ENCODE measurements at regions not wholly inside any gene's neighbourhood (a gene's known extent, or its start where the extent isn't known, plus 50 kb on each side); places are given as distances from the start of the nearest gene placed in this dataset.
A peak's percentile ranks its signal among the peaks of the same experiment; 100 is the strongest.
"Not testable (repeated sequence)": the region's sequence is repeated elsewhere in the genome, so short reads cannot be mapped to it uniquely, and the experiment has no call there.

- intact Hi-C loops (cut with micrococcal nuclease): no loop called here
- Mint-ChIP-seq H3K27me3 (no peaks in the 10 kb centered on the region), H3K9me3 (no peaks in the 10 kb centered on the region), H3K4me1 (no peaks in the 10 kb centered on the region), H3K4me3 (no peak overlapping the region), H3K36me3 (no peaks in the 10 kb centered on the region), H3K27ac (no peak overlapping the region)
- no peak overlapping the region for H3K27ac ChIP-seq (ENCODE audit: low read depth, low read length)
- CTCF ChIA-PET: no interaction called here
- ATAC-seq (no peak), DNase-seq (no peak)
- H3K27me3 ChIP-seq (ENCODE audit: control insufficient read depth in 2 of 2, insufficient read depth in 2 of 2, low read length in 2 of 2): no peaks in the 10 kb centered on the region
- H3K4me1 ChIP-seq (ENCODE audit: control insufficient read depth in 2 of 2, insufficient read depth in 2 of 2, low read length in 2 of 2): no peaks in the 10 kb centered on the region
- POLR2A ChIA-PET: no interaction called here
- no peak overlapping the region for H3K4me3 ChIP-seq (ENCODE audit: low read length)
- H3K9me3 ChIP-seq (ENCODE audit: control insufficient read depth in 2 of 3, low read length in 3 of 3): no peaks in the 10 kb centered on the region
- H3K36me3 ChIP-seq (ENCODE audit: control insufficient read depth in 2 of 3, insufficient read depth in 3 of 3, low read length in 3 of 3): no peaks in the 10 kb centered on the region
Measured at GRCh38 chr5:60482301-60482700, 217.7 kb downstream of the DEPDC1B start.

GRCh38 chr5:60479542-60479941, 220.4 kb downstream of the DEPDC1B start:
- H3K27me3 Mint-ChIP-seq: peaks cover 0 to 12% (median 5%) of the 10 kb centered on the region in 5 donors
- Histone ChIP-seq H3K27ac (ENCODE audit: low read depth, low read length) (no peak overlapping the region), H3K27me3 (ENCODE audit: control insufficient read depth in 2 of 2, insufficient read depth in 2 of 2, low read length in 2 of 2) (no peaks in the 10 kb centered on the region), H3K9me3 (ENCODE audit: control insufficient read depth in 2 of 3, low read length in 3 of 3) (no peaks in the 10 kb centered on the region), H3K4me3 (ENCODE audit: low read length) (no peak overlapping the region), H3K36me3 (ENCODE audit: control insufficient read depth in 2 of 3, insufficient read depth in 3 of 3, low read length in 3 of 3) (no peaks in the 10 kb centered on the region), H3K4me1 (ENCODE audit: control insufficient read depth in 2 of 2, insufficient read depth in 2 of 2, low read length in 2 of 2) (no peaks in the 10 kb centered on the region)
- POLR2A ChIA-PET: no interaction called here
- no peaks in the 10 kb centered on the region for H3K4me1 Mint-ChIP-seq
- peaks cover 0 to 13% (median 0%) of the 10 kb centered on the region in 11 donors for H3K9me3 Mint-ChIP-seq
- intact Hi-C loops (cut with micrococcal nuclease): no loop called here
- H3K36me3 Mint-ChIP-seq: peaks cover 0 to 5% (median 0%) of the 10 kb centered on the region in 5 donors
- ATAC-seq (no peak), DNase-seq (no peak)
- H3K4me3 Mint-ChIP-seq: no peak overlapping the region
- CTCF ChIA-PET: no interaction called here
- H3K27ac Mint-ChIP-seq: no peak overlapping the region

- Histone ChIP-seq H3K9me3 (ENCODE audit: control insufficient read depth in 2 of 3, low read length in 3 of 3) (no peaks in the 10 kb centered on the region), H3K27me3 (ENCODE audit: control insufficient read depth in 2 of 2, insufficient read depth in 2 of 2, low read length in 2 of 2) (no peaks in the 10 kb centered on the region), H3K27ac (ENCODE audit: low read depth, low read length) (no peak overlapping the region), H3K36me3 (ENCODE audit: control insufficient read depth in 2 of 3, insufficient read depth in 3 of 3, low read length in 3 of 3) (no peaks in the 10 kb centered on the region), H3K4me3 (ENCODE audit: low read length) (no peak overlapping the region), H3K4me1 (ENCODE audit: control insufficient read depth in 2 of 2, insufficient read depth in 2 of 2, low read length in 2 of 2) (no peaks in the 10 kb centered on the region)
- ChIA-PET CTCF (no interaction called here), POLR2A (no interaction called here)
- no peak for ATAC-seq
- peaks cover 0 to under 1% (median 0%) of the 10 kb centered on the region in 7 donors for H3K4me1 Mint-ChIP-seq
- DNase-seq: no peak
- peaks cover 0 to 15% (median 0%) of the 10 kb centered on the region in 11 donors for H3K9me3 Mint-ChIP-seq
- H3K27me3 Mint-ChIP-seq: peaks cover 0 to 12% (median 5%) of the 10 kb centered on the region in 5 donors
- H3K4me3 Mint-ChIP-seq: no peak overlapping the region
- intact Hi-C loops (cut with micrococcal nuclease): no loop called here
- peaks cover 0 to 5% (median 0%) of the 10 kb centered on the region in 5 donors for H3K36me3 Mint-ChIP-seq
- H3K27ac Mint-ChIP-seq: no peak overlapping the region
Measured at GRCh38 chr5:60477849-60478248, 222.1 kb downstream of the DEPDC1B start.

- Histone ChIP-seq H3K27ac (ENCODE audit: low read depth, low read length) (no peak overlapping the region), H3K4me3 (ENCODE audit: low read length) (no peak overlapping the region), H3K9me3 (ENCODE audit: control insufficient read depth in 2 of 3, low read length in 3 of 3) (no peaks in the 10 kb centered on the region), H3K4me1 (ENCODE audit: control insufficient read depth in 2 of 2, insufficient read depth in 2 of 2, low read length in 2 of 2) (no peaks in the 10 kb centered on the region), H3K36me3 (ENCODE audit: control insufficient read depth in 2 of 3, insufficient read depth in 3 of 3, low read length in 3 of 3) (no peaks in the 10 kb centered on the region), H3K27me3 (ENCODE audit: control insufficient read depth in 2 of 2, insufficient read depth in 2 of 2, low read length in 2 of 2) (no peaks in the 10 kb centered on the region)
- ATAC-seq (no peak), DNase-seq (no peak)
- Mint-ChIP-seq H3K9me3 (peaks cover 0 to 20% (median 6%) of the 10 kb centered on the region in 11 donors), H3K27me3 (peaks cover 0 to 20% (median 12%) of the 10 kb centered on the region in 5 donors), H3K4me1 (peaks cover 0 to 3% (median 0%) of the 10 kb centered on the region in 7 donors), H3K36me3 (peaks cover 0 to 5% (median 0%) of the 10 kb centered on the region in 5 donors), H3K4me3 (no peak overlapping the region), H3K27ac (no peak overlapping the region)
- ChIA-PET CTCF (no interaction called here), POLR2A (no interaction called here)
- intact Hi-C loops (cut with micrococcal nuclease): no loop called here
Measured at GRCh38 chr5:60473654-60474053, 226.3 kb downstream of the DEPDC1B start.

- H3K36me3 ChIP-seq (ENCODE audit: control insufficient read depth in 2 of 3, insufficient read depth in 3 of 3, low read length in 3 of 3); H3K4me3 Mint-ChIP-seq; ATAC-seq; H3K27ac Mint-ChIP-seq; intact Hi-C loops (cut with micrococcal nuclease); DNase-seq; H3K9me3 ChIP-seq (ENCODE audit: control insufficient read depth in 2 of 3, low read length in 3 of 3); H3K4me1 Mint-ChIP-seq; POLR2A ChIA-PET; H3K36me3 Mint-ChIP-seq; CTCF ChIA-PET; H3K27ac ChIP-seq (ENCODE audit: low read depth, low read length); H3K4me1 ChIP-seq (ENCODE audit: control insufficient read depth in 2 of 2, insufficient read depth in 2 of 2, low read length in 2 of 2); H3K27me3 ChIP-seq (ENCODE audit: control insufficient read depth in 2 of 2, insufficient read depth in 2 of 2, low read length in 2 of 2); H3K4me3 ChIP-seq (ENCODE audit: low read length): not testable (repeated sequence)
- Mint-ChIP-seq H3K9me3 (peaks cover 0 to 20% (median 7%) of the 10 kb centered on the region in 11 donors), H3K27me3 (peaks cover 0 to 24% (median 14%) of the 10 kb centered on the region in 5 donors)
Measured at GRCh38 chr5:60473027-60473426, 226.9 kb downstream of the DEPDC1B start.

GRCh38 chr5:60470881-60471280, 229.1 kb downstream of the DEPDC1B start:
- no peak for DNase-seq
- no peak for ATAC-seq
- Mint-ChIP-seq H3K4me3 (no peak overlapping the region), H3K27me3 (peaks cover 0 to 16% (median 8%) of the 10 kb centered on the region in 5 donors), H3K4me1 (peaks cover 0 to 3% (median 0%) of the 10 kb centered on the region in 7 donors), H3K36me3 (no peaks in the 10 kb centered on the region), H3K27ac (no peak overlapping the region), H3K9me3 (peaks cover 0 to 15% (median 8%) of the 10 kb centered on the region in 11 donors)
- no peaks in the 10 kb centered on the region for H3K4me1 ChIP-seq (ENCODE audit: control insufficient read depth in 2 of 2, insufficient read depth in 2 of 2, low read length in 2 of 2)
- no peaks in the 10 kb centered on the region for H3K9me3 ChIP-seq (ENCODE audit: control insufficient read depth in 2 of 3, low read length in 3 of 3)
- no peaks in the 10 kb centered on the region for H3K36me3 ChIP-seq (ENCODE audit: control insufficient read depth in 2 of 3, insufficient read depth in 3 of 3, low read length in 3 of 3)
- no peak overlapping the region for H3K4me3 ChIP-seq (ENCODE audit: low read length)
- intact Hi-C loops (cut with micrococcal nuclease): no loop called here
- ChIA-PET POLR2A (no interaction called here), CTCF (no interaction called here)
- no peaks in the 10 kb centered on the region for H3K27me3 ChIP-seq (ENCODE audit: control insufficient read depth in 2 of 2, insufficient read depth in 2 of 2, low read length in 2 of 2)
- no peak overlapping the region for H3K27ac ChIP-seq (ENCODE audit: low read depth, low read length)

GRCh38 chr5:60469286-60469685, 230.7 kb downstream of the DEPDC1B start:
- Histone ChIP-seq H3K4me3 (ENCODE audit: low read length) (no peak overlapping the region), H3K36me3 (ENCODE audit: control insufficient read depth in 2 of 3, insufficient read depth in 3 of 3, low read length in 3 of 3) (no peaks in the 10 kb centered on the region), H3K4me1 (ENCODE audit: control insufficient read depth in 2 of 2, insufficient read depth in 2 of 2, low read length in 2 of 2) (no peaks in the 10 kb centered on the region), H3K27me3 (ENCODE audit: control insufficient read depth in 2 of 2, insufficient read depth in 2 of 2, low read length in 2 of 2) (no peaks in the 10 kb centered on the region), H3K9me3 (ENCODE audit: control insufficient read depth in 2 of 3, low read length in 3 of 3) (no peaks in the 10 kb centered on the region), H3K27ac (ENCODE audit: low read depth, low read length) (no peak overlapping the region)
- Mint-ChIP-seq H3K4me3 (no peak overlapping the region), H3K27me3 (peaks cover 0 to 12% (median 8%) of the 10 kb centered on the region in 5 donors), H3K4me1 (peaks cover 0 to 3% (median 0%) of the 10 kb centered on the region in 7 donors), H3K27ac (peak overlapping the region in 1 of 9 donors; percentile 7), H3K9me3 (peaks cover 0 to 16% (median 8%) of the 10 kb centered on the region in 11 donors), H3K36me3 (no peaks in the 10 kb centered on the region)
- DNase-seq (no peak), ATAC-seq (no peak)
- POLR2A ChIA-PET: no interaction called here
- intact Hi-C loops (cut with micrococcal nuclease): no loop called here
- CTCF ChIA-PET: no interaction called here
